Stimulated activated CD4-positive, alpha-beta T cell treated with anti-CD3 and anti-CD28 coated beads, Interleukin-2, amount 100 ng/mL, for 24 hours (primary cell): ENCODE measurements at regions not wholly inside any gene's neighbourhood (a gene's known extent, or its start where the extent isn't known, plus 50 kb on each side); places are given as distances from the start of the nearest gene placed in this dataset.
"Not testable (repeated sequence)": the region's sequence is repeated elsewhere in the genome, so short reads cannot be mapped to it uniquely, and the experiment has no call there.

ENCODE experiments used
- DNase-seq, 2 donors: peaks; one replicate each; pipeline ENCODE4 v3.0.0-alpha.2; 2020

- no peak for DNase-seq
Observed at GRCh38 chr5:7096294-7096693, 299.6 kb upstream of the ADCY2 start.

GRCh38 chr5:7105358-7105757 lies 290.6 kb upstream of the ADCY2 start:
- DNase-seq = no peak

GRCh38 chr5:7117961-7118360 lies 278.0 kb upstream of the ADCY2 start:
- DNase-seq = no peak

GRCh38 chr5:7131680-7132079 lies 264.3 kb upstream of the ADCY2 start:
- DNase-seq = no peak

- no peak for DNase-seq
Observed at GRCh38 chr5:7146886-7147285, 249.1 kb upstream of the ADCY2 start.

- DNase-seq = no peak
Observed at GRCh38 chr5:7157083-7157482, 238.9 kb upstream of the ADCY2 start.

- DNase-seq = no peak
Observed at GRCh38 chr5:7169240-7169878, 226.6 kb upstream of the ADCY2 start.

GRCh38 chr5:7170785-7171184 lies 225.2 kb upstream of the ADCY2 start:
- not testable (repeated sequence) for DNase-seq

- no peak for DNase-seq
Observed at GRCh38 chr5:7179364-7179763, 216.6 kb upstream of the ADCY2 start.

- no peak for DNase-seq
Observed at GRCh38 chr5:7181841-7182240, 214.1 kb upstream of the ADCY2 start.

- DNase-seq = no peak
Observed at GRCh38 chr5:7185742-7186141, 210.2 kb upstream of the ADCY2 start.

GRCh38 chr5:7186818-7187217 lies 209.1 kb upstream of the ADCY2 start:
- DNase-seq = no peak

GRCh38 chr5:7190712-7191250 lies 205.2 kb upstream of the ADCY2 start:
- no peak for DNase-seq

GRCh38 chr5:7192016-7192415 lies 203.9 kb upstream of the ADCY2 start:
- DNase-seq = no peak

- DNase-seq = no peak
Observed at GRCh38 chr5:7202846-7203245, 193.1 kb upstream of the ADCY2 start.

- DNase-seq = no peak
Observed at GRCh38 chr5:7207979-7208378, 188.0 kb upstream of the ADCY2 start.

- DNase-seq = no peak
Observed at GRCh38 chr5:7208938-7209337, 187.0 kb upstream of the ADCY2 start.

- no peak for DNase-seq
Observed at GRCh38 chr5:7209658-7210057, 186.3 kb upstream of the ADCY2 start.

- no peak for DNase-seq
Observed at GRCh38 chr5:7210549-7210948, 185.4 kb upstream of the ADCY2 start.

- DNase-seq = no peak
Observed at GRCh38 chr5:7213525-7213924, 182.4 kb upstream of the ADCY2 start.

- DNase-seq = no peak
Observed at GRCh38 chr5:7214906-7215416, 181.0 kb upstream of the ADCY2 start.

- DNase-seq = no peak
Observed at GRCh38 chr5:7218141-7218540, 177.8 kb upstream of the ADCY2 start.

- no peak for DNase-seq
Observed at GRCh38 chr5:7220156-7220555, 175.8 kb upstream of the ADCY2 start.

GRCh38 chr5:7221041-7221440 lies 174.9 kb upstream of the ADCY2 start:
- no peak for DNase-seq

- DNase-seq = no peak
Observed at GRCh38 chr5:7225826-7226225, 170.1 kb upstream of the ADCY2 start.
